IPS-NIHi7 (cell line): ENCODE measurements at regions not wholly inside any gene's neighbourhood (a gene's known extent, or its start where the extent isn't known, plus 50 kb on each side); places are given as distances from the start of the nearest gene placed in this dataset.

Experiments used
- DNase-seq: peaks from one replicate; pipeline ENCODE4 v3.0.0; 2012; ENCODE audit warnings: mixed read lengths; ENCODE audit errors: extremely low spot score

DNA sequence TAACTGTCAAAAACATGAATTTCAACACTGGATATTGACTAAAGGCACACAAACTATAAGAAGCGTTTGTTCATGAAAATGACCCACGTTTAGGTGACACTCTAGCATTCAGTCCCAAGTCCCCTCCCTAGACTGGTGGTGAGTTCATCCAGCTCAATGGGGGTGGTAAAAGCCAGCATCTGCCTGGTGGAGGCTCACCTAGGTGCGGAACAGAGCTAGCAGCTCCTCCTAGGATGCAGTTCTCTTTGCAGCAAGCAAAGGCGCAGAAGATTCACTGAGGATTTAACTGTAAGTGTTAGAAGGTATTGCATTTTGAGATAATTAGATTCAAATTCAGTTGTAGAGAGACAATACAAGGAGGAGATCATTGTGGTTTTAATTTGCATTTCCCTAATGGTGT, 87.6 kb downstream of the VSTM2A start:
- DNase-seq: no peak

DNA sequence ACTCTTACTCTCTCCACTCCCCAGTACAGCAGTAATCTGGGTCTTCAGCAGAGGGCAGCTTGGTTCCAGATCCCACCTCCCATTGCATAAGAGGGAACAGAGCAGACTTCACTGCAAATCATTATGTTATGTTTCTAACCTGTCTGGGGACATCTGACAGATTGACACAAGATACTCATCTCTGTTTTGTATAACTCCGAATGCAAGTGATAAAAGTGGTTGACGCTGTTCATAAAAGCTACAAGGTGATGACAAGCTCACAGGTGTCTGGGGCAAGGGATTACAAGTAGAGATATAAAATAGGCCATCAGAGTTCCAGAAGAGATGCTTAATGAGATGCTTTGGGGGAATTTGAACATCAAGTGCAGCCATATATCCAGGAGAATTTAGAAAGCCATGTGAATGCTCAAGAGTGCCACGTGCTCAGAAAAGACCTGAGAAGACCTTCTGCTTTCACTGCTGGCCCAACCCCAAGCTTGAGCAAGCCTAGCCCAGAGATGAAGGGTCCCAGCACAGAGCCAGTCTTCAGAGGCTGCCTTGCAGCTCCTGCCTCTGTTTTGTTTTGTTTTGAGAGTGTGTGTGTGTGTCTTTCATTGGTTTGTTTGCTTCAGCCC, 80.6 kb downstream of the VSTM2A start:
- DNase-seq: no peak
